SK-N-MC (cell line): ENCODE measurements at regions not wholly inside any gene's neighbourhood (a gene's known extent, or its start where the extent isn't known, plus 50 kb on each side); places are given as distances from the start of the nearest gene placed in this dataset.
"Not testable (repeated sequence)": the region's sequence is repeated elsewhere in the genome, so short reads cannot be mapped to it uniquely, and the experiment has no call there.

Source experiments
- DNase-seq: peaks from one replicate; pipeline ENCODE4 v3.0.0-alpha.2; 2011; ENCODE audit warnings: low read depth, low spot score
- H3K27ac ChIP-seq: fragments of 200-600 bp; sonication (generic); 2 replicates; pipeline ENCODE4 v1.5.1; 2016; ENCODE audit warnings: mixed run types
- H3K36me3 ChIP-seq: fragments of 200-600 bp; sonication (generic); 2 replicates; pipeline ENCODE4 v1.6.1; 2017; ENCODE audit warnings: antibody characterized with exemption, low read length, mixed read lengths; ENCODE audit not compliant: insufficient read depth
- H3K4me3 ChIP-seq: fragments of 200-600 bp; sonication (generic); 2 replicates; pipeline ENCODE4 v1.5.1; 2016
- H3K9ac ChIP-seq: fragments of 200-600 bp; sonication (generic); 2 replicates; pipeline ENCODE4 v1.8.0; 2017; ENCODE audit warnings: mixed run types, mixed read lengths; ENCODE audit not compliant: insufficient read length
- H3K9me3 ChIP-seq: fragments of 200-600 bp; sonication (generic); 2 replicates; pipeline ENCODE4 v1.6.1; 2017; ENCODE audit warnings: low read depth, mild to moderate bottlenecking, antibody characterized with exemption, low read length, moderate library complexity, mixed read lengths
- EZH2 ChIP-seq: fragments of 200-600 bp; sonication (generic); IDR thresholded peaks from one replicate; pipeline ENCODE4 v1.6.1; 2017; ENCODE audit warnings: antibody characterized with exemption
- FOXP2 ChIP-seq: optimal IDR thresholded peaks from 2 replicates; pipeline ENCODE3; 2011; ENCODE audit warnings: mild to moderate bottlenecking, moderate library complexity; ENCODE audit not compliant: insufficient read depth; ENCODE audit errors: extremely low read length, control extremely low read depth
- POLR2AphosphoS5 ChIP-seq: IDR thresholded peaks from 2 replicates; pipeline ENCODE4 v1.6.1; 2012; ENCODE audit warnings: mild to moderate bottlenecking, low read depth, low read length, borderline replicate concordance

- Histone ChIP-seq H3K9me3 (no peaks in the 10 kb centered on the region), H3K4me3 (no peak overlapping the region), H3K9ac (no peak overlapping the region), H3K36me3 (no peaks in the 10 kb centered on the region), H3K27ac (no peak overlapping the region)
- no peak for DNase-seq
- TF ChIP-seq FOXP2 (no peak), EZH2 (no peak), POLR2AphosphoS5 (no peak)
Measured at GRCh38 chr3:25173606-25174005, 254.5 kb upstream of the RARB start.

- TF ChIP-seq POLR2AphosphoS5 (no peak), EZH2 (no peak), FOXP2 (no peak)
- Histone ChIP-seq H3K27ac (no peak overlapping the region), H3K9ac (no peak overlapping the region), H3K4me3 (no peak overlapping the region), H3K9me3 (no peaks in the 10 kb centered on the region), H3K36me3 (no peaks in the 10 kb centered on the region)
- DNase-seq = no peak
Measured at GRCh38 chr3:25174251-25174650, 253.8 kb upstream of the RARB start.

- H3K9ac ChIP-seq = no peak overlapping the region
- no peak for TF ChIP-seq EZH2
- TF ChIP-seq FOXP2 = no peak
- TF ChIP-seq POLR2AphosphoS5 = no peak
- no peaks in the 10 kb centered on the region for H3K36me3 ChIP-seq
- no peak for DNase-seq
- H3K4me3 ChIP-seq = no peak overlapping the region
- H3K27ac ChIP-seq = no peak overlapping the region
- no peaks in the 10 kb centered on the region for H3K9me3 ChIP-seq
Measured at GRCh38 chr3:25177041-25177440, 251.0 kb upstream of the RARB start.

- H3K36me3 ChIP-seq = no peaks in the 10 kb centered on the region
- DNase-seq = no peak
- H3K9me3 ChIP-seq = no peaks in the 10 kb centered on the region
- H3K27ac ChIP-seq = no peak overlapping the region
- H3K9ac ChIP-seq = no peak overlapping the region
- no peak for TF ChIP-seq FOXP2
- TF ChIP-seq EZH2 = no peak
- no peak for TF ChIP-seq POLR2AphosphoS5
- no peak overlapping the region for H3K4me3 ChIP-seq
Measured at GRCh38 chr3:25178672-25179071, 249.4 kb upstream of the RARB start.

GRCh38 chr3:25181096-25181495 lies 247.0 kb upstream of the RARB start:
- Histone ChIP-seq H3K4me3 (no peak overlapping the region), H3K9me3 (no peaks in the 10 kb centered on the region), H3K36me3 (no peaks in the 10 kb centered on the region), H3K27ac (no peak overlapping the region), H3K9ac (no peak overlapping the region)
- no peak for DNase-seq
- TF ChIP-seq POLR2AphosphoS5 = no peak
- TF ChIP-seq FOXP2 = no peak
- TF ChIP-seq EZH2 = no peak

DNA sequence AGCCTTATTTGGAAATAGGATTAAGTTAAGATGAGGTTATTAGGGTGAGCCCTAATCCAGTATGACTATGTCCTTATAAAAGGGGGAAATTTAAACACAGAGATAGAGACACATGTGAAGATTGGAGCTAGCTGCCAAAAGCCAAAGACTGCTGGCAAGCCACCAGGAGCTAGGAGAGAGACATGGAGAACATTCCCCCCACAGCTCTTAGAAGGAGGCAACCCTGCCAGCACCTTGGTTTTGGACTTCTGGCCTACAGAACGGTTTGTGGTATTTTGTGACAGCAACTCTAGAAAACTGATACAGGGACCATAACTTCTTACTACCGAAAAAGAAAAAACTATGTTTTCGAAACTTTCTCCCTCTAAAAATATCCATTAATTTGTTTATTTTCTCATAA lies 245.3 kb upstream of the RARB start:
- Histone ChIP-seq H3K4me3 (no peak overlapping the region), H3K27ac (no peak overlapping the region), H3K9ac (no peak overlapping the region), H3K9me3 (no peaks in the 10 kb centered on the region), H3K36me3 (no peaks in the 10 kb centered on the region)
- DNase-seq = no peak
- no peak for TF ChIP-seq FOXP2
- no peak for TF ChIP-seq EZH2
- TF ChIP-seq POLR2AphosphoS5 = no peak

DNA sequence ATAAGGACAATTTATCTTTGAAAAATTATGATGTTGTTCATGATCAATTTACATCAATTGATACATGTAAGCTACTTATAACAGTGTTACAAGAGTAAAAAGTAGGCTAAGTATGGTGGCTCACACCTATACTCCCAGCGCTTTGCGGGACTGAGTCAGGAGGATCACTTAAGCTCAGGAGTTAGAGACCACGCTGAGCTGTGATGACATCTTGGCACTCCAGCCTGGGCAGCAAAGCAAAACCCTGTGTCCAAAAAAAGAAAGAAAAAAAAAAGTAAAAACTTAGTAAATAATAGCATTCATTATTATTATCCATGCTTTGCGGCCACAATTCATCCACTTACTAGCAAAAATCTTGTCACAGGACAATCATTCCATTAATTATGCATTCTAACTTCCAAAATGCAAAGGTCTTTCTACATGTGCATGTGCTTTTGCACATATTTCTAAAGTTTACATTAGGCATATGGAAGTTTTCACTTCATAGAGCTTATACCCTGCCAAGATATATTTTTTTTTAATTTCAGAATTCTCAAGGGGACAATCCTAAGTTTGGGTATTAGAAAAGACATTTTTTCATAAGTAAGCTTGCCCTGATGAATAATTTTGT lies 243.3 kb upstream of the RARB start:
- no peak for TF ChIP-seq POLR2AphosphoS5
- TF ChIP-seq FOXP2 = no peak
- no peak for TF ChIP-seq EZH2
- Histone ChIP-seq H3K27ac (no peak overlapping the region), H3K4me3 (no peak overlapping the region), H3K9ac (no peak overlapping the region), H3K36me3 (no peaks in the 10 kb centered on the region), H3K9me3 (no peaks in the 10 kb centered on the region)
- no peak for DNase-seq

DNA sequence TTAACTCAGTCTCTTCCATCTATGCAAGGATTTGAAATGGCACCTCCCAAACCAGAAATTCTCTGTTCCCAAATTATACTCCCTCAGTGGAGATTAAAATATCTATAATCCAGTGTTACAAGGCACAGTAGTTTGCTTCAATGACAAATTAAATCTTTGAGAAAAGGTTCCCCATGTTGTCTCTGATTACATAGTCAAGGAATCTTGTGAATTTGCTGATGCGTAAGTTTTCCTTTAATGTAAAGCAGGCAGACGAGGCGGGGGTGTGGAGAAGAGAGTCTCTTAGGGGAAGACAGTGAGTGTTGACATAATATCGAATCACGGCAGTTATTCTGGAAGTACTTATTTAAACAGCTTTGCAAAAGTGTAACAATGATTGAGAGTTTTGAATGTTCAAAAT lies 236.4 kb upstream of the RARB start:
- no peaks in the 10 kb centered on the region for H3K9me3 ChIP-seq
- no peaks in the 10 kb centered on the region for H3K36me3 ChIP-seq
- H3K4me3 ChIP-seq = 0 out of 2 replicates have a peak overlapping the region, but pooled peaks have one; percentile 18
- H3K9ac ChIP-seq = no peak overlapping the region
- no peak for TF ChIP-seq FOXP2
- TF ChIP-seq EZH2 = no peak
- TF ChIP-seq POLR2AphosphoS5 = no peak
- H3K27ac ChIP-seq = peak overlapping the region; percentile 71
- peak; percentile 28 for DNase-seq

GRCh38 chr3:25199567-25199966 lies 228.5 kb upstream of the RARB start:
- H3K36me3 ChIP-seq, H3K4me3 ChIP-seq, DNase-seq, H3K27ac ChIP-seq, H3K9me3 ChIP-seq, H3K9ac ChIP-seq: not testable (repeated sequence)
